ENCODE measurements at regions not wholly inside any gene's neighbourhood (a gene's known extent, or its start where the extent isn't known, plus 50 kb on each side); places are given as distances from the start of the nearest gene placed in this dataset.

- ATAC-seq, result no peak
- intact Hi-C loops (cut with DNase I), result no loop called here
Measured at GRCh38 chr16:73872856-73873255, 423.8 kb upstream of the PSMD7 start.

GRCh38 chr16:73871088-73871733 is 425.4 kb upstream of the PSMD7 start:
- ATAC-seq, result no peak
- intact Hi-C loops (cut with DNase I), result no loop called here
- no peak for DNase-seq (ENCODE audit: low spot score)

More at GRCh38 chr16:73872856-73873255, 423.8 kb upstream of the PSMD7 start:
- no peak for DNase-seq (ENCODE audit: low spot score)

GRCh38 chr16:73869126-73869525 is 427.5 kb upstream of the PSMD7 start:
- intact Hi-C loops (cut with DNase I), result no loop called here
- ATAC-seq (no peak), DNase-seq (ENCODE audit: low spot score) (no peak)

GRCh38 chr16:73864868-73865267 is 431.7 kb upstream of the PSMD7 start:
- no peak for DNase-seq (ENCODE audit: low spot score)

GRCh38 chr16:73858326-73858725 is 438.3 kb upstream of the PSMD7 start:
- intact Hi-C loops (cut with DNase I), result no loop called here
- ATAC-seq (no peak), DNase-seq (ENCODE audit: low spot score) (no peak)

More at GRCh38 chr16:73864868-73865267, 431.7 kb upstream of the PSMD7 start:
- ATAC-seq, result no peak
- intact Hi-C loops (cut with DNase I), result no loop called here

- DNase-seq (ENCODE audit: low spot score) (no peak), ATAC-seq (no peak)
- intact Hi-C loops (cut with DNase I), result no loop called here
Measured at GRCh38 chr16:73853968-73854367, 442.6 kb upstream of the PSMD7 start.

- no peak for DNase-seq (ENCODE audit: low spot score)
Measured at GRCh38 chr16:73852561-73852960, 444.1 kb upstream of the PSMD7 start.

GRCh38 chr16:73848993-73849392 is 447.6 kb upstream of the PSMD7 start:
- no peak for ATAC-seq
- no peak for DNase-seq (ENCODE audit: low spot score)
- intact Hi-C loops (cut with DNase I), result no loop called here

More at GRCh38 chr16:73852561-73852960, 444.1 kb upstream of the PSMD7 start:
- no peak for ATAC-seq
- intact Hi-C loops (cut with DNase I), result no loop called here

- DNase-seq (ENCODE audit: low spot score) (no peak), ATAC-seq (no peak)
- intact Hi-C loops (cut with DNase I), result no loop called here
Measured at GRCh38 chr16:73847090-73847489, 449.5 kb upstream of the PSMD7 start.

- intact Hi-C loops (cut with DNase I), result no loop called here
- ATAC-seq, result no peak
- DNase-seq (ENCODE audit: low spot score), result no peak
Measured at GRCh38 chr16:73846356-73846755, 450.3 kb upstream of the PSMD7 start.

GRCh38 chr16:73846007-73846330 is 450.6 kb upstream of the PSMD7 start:
- intact Hi-C loops (cut with DNase I), result no loop called here
- no peak for DNase-seq (ENCODE audit: low spot score)
- ATAC-seq, result no peak

- intact Hi-C loops (cut with DNase I), result no loop called here
- ATAC-seq (no peak), DNase-seq (ENCODE audit: low spot score) (no peak)
Measured at GRCh38 chr16:73845238-73846006, 451.2 kb upstream of the PSMD7 start.

- ATAC-seq (no peak), DNase-seq (ENCODE audit: low spot score) (no peak)
- intact Hi-C loops (cut with DNase I), result no loop called here
Measured at GRCh38 chr16:73840728-73841127, 455.9 kb upstream of the PSMD7 start.

- no peak for DNase-seq (ENCODE audit: low spot score)
- ATAC-seq, result no peak
- intact Hi-C loops (cut with DNase I), result no loop called here
Measured at GRCh38 chr16:73831220-73831619, 465.4 kb upstream of the PSMD7 start.

GRCh38 chr16:73823205-73823849 is 473.3 kb upstream of the PSMD7 start:
- ATAC-seq (no peak), DNase-seq (ENCODE audit: low spot score) (no peak)
- intact Hi-C loops (cut with DNase I), result no loop called here

GRCh38 chr16:73817526-73818324 is 478.9 kb upstream of the PSMD7 start:
- ATAC-seq (no peak), DNase-seq (ENCODE audit: low spot score) (no peak)
- intact Hi-C loops (cut with DNase I), result no loop called here

- DNase-seq (ENCODE audit: low spot score), result no peak
- intact Hi-C loops (cut with DNase I), result no loop called here
- no peak for ATAC-seq
Measured at GRCh38 chr16:73813527-73813926, 483.1 kb upstream of the PSMD7 start.

- intact Hi-C loops (cut with DNase I), result no loop called here
- DNase-seq (ENCODE audit: low spot score) (no peak), ATAC-seq (no peak)
Measured at GRCh38 chr16:73804456-73804855, 492.2 kb upstream of the PSMD7 start.

- intact Hi-C loops (cut with DNase I), result no loop called here
- ATAC-seq (no peak), DNase-seq (ENCODE audit: low spot score) (no peak)
Measured at GRCh38 chr16:73798471-73798870, 498.1 kb upstream of the PSMD7 start.

GRCh38 chr16:73797115-73797514 is 499.5 kb upstream of the PSMD7 start:
- intact Hi-C loops (cut with DNase I), result no loop called here
- no peak for DNase-seq (ENCODE audit: low spot score)
- ATAC-seq, result no peak
